Prostate gland (tissue), 2 donors: ENCODE measurements at regions not wholly inside any gene's neighbourhood (a gene's known extent, or its start where the extent isn't known, plus 50 kb on each side); places are given as distances from the start of the nearest gene placed in this dataset.

Source experiments
- POLR2A ChIP-seq: fragments of 450-650 bp; IDR thresholded peaks from one replicate; pipeline ENCODE4 v1.6.1; 2016; ENCODE audit warnings: antibody characterized with exemption, mild to moderate bottlenecking
- TF ChIP-seq, protein P1 (sequence below), 4 experiments: fragments of 200-600 bp in 2 of 4; fragments of 450-650 bp in 2 of 4; sonication (generic) in 2 of 4; IDR thresholded peaks; 1 replicate in 3 of 4; 2 replicates in 1 of 4; pipeline ENCODE4 v1.5.1; 2016 to 2019; ENCODE audit warnings: antibody characterized with exemption in 4 of 4, mild to moderate bottlenecking in 2 of 4, moderate library complexity in 2 of 4

DNA sequence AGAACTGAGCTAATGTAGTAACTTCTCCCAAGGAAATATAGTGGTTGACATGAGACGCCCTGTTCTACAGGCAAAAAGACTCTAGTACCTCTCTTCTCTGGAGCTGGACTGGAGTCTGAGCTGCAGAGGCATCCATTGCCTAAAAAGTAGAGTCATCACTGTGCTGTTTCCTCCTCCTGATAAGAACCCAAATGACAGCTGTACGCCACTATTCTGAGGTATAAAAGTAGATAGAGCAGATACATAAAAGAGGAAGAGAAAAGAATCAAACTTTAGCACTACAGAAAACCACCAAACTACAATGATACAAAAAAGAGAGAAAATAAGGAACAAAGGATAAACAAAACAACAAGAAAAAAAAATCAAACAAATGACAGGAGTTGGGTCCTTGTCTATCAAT lies 1568.8 kb downstream of the PLA2G4A start:
- TF ChIP-seq, protein P1, sequence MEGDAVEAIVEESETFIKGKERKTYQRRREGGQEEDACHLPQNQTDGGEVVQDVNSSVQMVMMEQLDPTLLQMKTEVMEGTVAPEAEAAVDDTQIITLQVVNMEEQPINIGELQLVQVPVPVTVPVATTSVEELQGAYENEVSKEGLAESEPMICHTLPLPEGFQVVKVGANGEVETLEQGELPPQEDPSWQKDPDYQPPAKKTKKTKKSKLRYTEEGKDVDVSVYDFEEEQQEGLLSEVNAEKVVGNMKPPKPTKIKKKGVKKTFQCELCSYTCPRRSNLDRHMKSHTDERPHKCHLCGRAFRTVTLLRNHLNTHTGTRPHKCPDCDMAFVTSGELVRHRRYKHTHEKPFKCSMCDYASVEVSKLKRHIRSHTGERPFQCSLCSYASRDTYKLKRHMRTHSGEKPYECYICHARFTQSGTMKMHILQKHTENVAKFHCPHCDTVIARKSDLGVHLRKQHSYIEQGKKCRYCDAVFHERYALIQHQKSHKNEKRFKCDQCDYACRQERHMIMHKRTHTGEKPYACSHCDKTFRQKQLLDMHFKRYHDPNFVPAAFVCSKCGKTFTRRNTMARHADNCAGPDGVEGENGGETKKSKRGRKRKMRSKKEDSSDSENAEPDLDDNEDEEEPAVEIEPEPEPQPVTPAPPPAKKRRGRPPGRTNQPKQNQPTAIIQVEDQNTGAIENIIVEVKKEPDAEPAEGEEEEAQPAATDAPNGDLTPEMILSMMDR (IDR thresholded peaks at IDR 0.05) = no peak
- TF ChIP-seq POLR2A = no peak
